B cell (primary cell): ENCODE measurements at regions not wholly inside any gene's neighbourhood (a gene's known extent, or its start where the extent isn't known, plus 50 kb on each side); places are given as distances from the start of the nearest gene placed in this dataset.

Experiments
- ATAC-seq: fragments of 200-7000 bp; cut with Tn5 transposase; one replicate; pipeline ENCODE4 v1.10.0; 2021; ENCODE audit warnings: low read depth, mild to moderate bottlenecking, moderate number of reproducible peaks, moderate library complexity
- CTCF ChIA-PET: fragments of 350-600 bp; sonication (Branson Sonifier 250); formaldehyde crosslinking; loops from one replicate; lab custom pipeline; 2021; ENCODE audit warnings: antibody characterized with exemption, inconsistent platforms; lab: Charles Lee
- POLR2A ChIA-PET: fragments of 350-600 bp; sonication (Branson Sonifier 250); formaldehyde crosslinking; loops from one replicate; lab custom pipeline; 2021; ENCODE audit warnings: antibody characterized with exemption; lab: Charles Lee
- DNase-seq: peaks from one replicate; pipeline ENCODE4 v3.0.0; 2013
- H2AFZ ChIP-seq: 2 replicates; pipeline ENCODE4 v1.6.1; 2012; ENCODE audit warnings: mild to moderate bottlenecking, low read depth, low read length; ENCODE audit not compliant: insufficient read depth, poor library complexity, severe bottlenecking
- H3K27ac ChIP-seq, 2 donors: 1 replicate in 1 of 2; 2 replicates in 1 of 2; pipeline ENCODE4 v1.5.1; 2012 to 2013; ENCODE audit warnings: low read length in 2 of 2, mild to moderate bottlenecking in 2 of 2, moderate library complexity in 1 of 2
- H3K27me3 ChIP-seq, 4 experiments: fragments of 200-600 bp in 1 of 4; sonication (generic) in 1 of 4; replicated peaks in 1 of 4; 1 replicate in 2 of 4; 2 replicates in 2 of 4; pipeline versions ENCODE4 v1.6.1 to v1.7.0; 2013 to 2016; ENCODE audit warnings: low read length in 3 of 4, mild to moderate bottlenecking in 2 of 4, mixed read lengths in 1 of 4, moderate library complexity in 1 of 4; ENCODE audit not compliant: insufficient read depth in 4 of 4, control insufficient read depth in 3 of 4; ENCODE audit errors: control extremely low read depth in 1 of 4
- H3K36me3 ChIP-seq, 2 experiments: replicated peaks in 1 of 2; 1 replicate in 1 of 2; 2 replicates in 1 of 2; pipeline versions ENCODE4 v1.6.1 to v1.7.1; 2013; ENCODE audit warnings: low read length in 1 of 2; ENCODE audit not compliant: insufficient read depth in 2 of 2, control insufficient read depth in 1 of 2; ENCODE audit errors: control extremely low read depth in 1 of 2, extremely low read depth in 1 of 2
- H3K4me1 ChIP-seq, 2 donors: fragments of 200-600 bp in 1 of 2; sonication (generic) in 1 of 2; 1 replicate in 1 of 2; 2 replicates in 1 of 2; pipeline versions ENCODE4 v1.5.1 to v1.6.1; 2013 to 2017; ENCODE audit warnings: low read length in 2 of 2; ENCODE audit not compliant: control insufficient read depth in 2 of 2, insufficient read depth in 2 of 2
- H3K4me2 ChIP-seq: replicated peaks from 2 replicates; pipeline ENCODE3; 2012; ENCODE audit warnings: mild to moderate bottlenecking, low read depth, low read length; ENCODE audit not compliant: poor library complexity, severe bottlenecking
- H3K4me3 ChIP-seq, 5 experiments: fragments of 200-600 bp in 1 of 5; sonication (generic) in 1 of 5; 1 replicate in 3 of 5; 2 replicates in 2 of 5; pipeline versions ENCODE4 v1.5.1 to v1.7.0; 2011 to 2016; ENCODE audit warnings: low read length in 4 of 5, mild to moderate bottlenecking in 4 of 5, low read depth in 2 of 5, control low read depth in 1 of 5, moderate library complexity in 1 of 5; ENCODE audit not compliant: insufficient read depth in 1 of 5; ENCODE audit errors: control extremely low read depth in 1 of 5, extremely low read depth in 1 of 5
- H3K79me2 ChIP-seq: fragments of 200-600 bp; sonication (generic); one replicate; pipeline ENCODE4 v1.6.0; 2016; ENCODE audit warnings: low read length; ENCODE audit not compliant: control insufficient read depth, insufficient read depth
- H3K9ac ChIP-seq: fragments of 200-600 bp; sonication (generic); 2 replicates; pipeline ENCODE4 v1.6.1; 2017; ENCODE audit warnings: mild to moderate bottlenecking, low read length, moderate library complexity
- H3K9me3 ChIP-seq, 3 donors: one replicate each; pipeline versions ENCODE4 v1.6.1 to v1.7.1; 2013; ENCODE audit warnings: low read length in 2 of 3; ENCODE audit not compliant: control insufficient read depth in 2 of 3, insufficient read depth in 1 of 3; ENCODE audit errors: control extremely low read depth in 1 of 3
- H4K20me1 ChIP-seq: 2 replicates; pipeline ENCODE4 v1.6.0; 2012; ENCODE audit warnings: mild to moderate bottlenecking, low read length; ENCODE audit not compliant: insufficient read depth, control insufficient read depth, poor library complexity, severe bottlenecking
- H3K27ac Mint-ChIP-seq: one replicate; pipeline ENCODE4 v1.8.0; 2021; ENCODE audit warnings: mixed read lengths
- H3K27me3 Mint-ChIP-seq: one replicate; pipeline ENCODE4 v1.8.0; 2021; ENCODE audit warnings: mixed read lengths
- H3K4me1 Mint-ChIP-seq: one replicate; pipeline ENCODE4 v1.8.0; 2021; ENCODE audit warnings: mixed read lengths
- H3K4me3 Mint-ChIP-seq: one replicate; pipeline ENCODE4 v1.8.0; 2021; ENCODE audit warnings: mixed read lengths
- H3K9me3 Mint-ChIP-seq: one replicate; pipeline ENCODE4 v1.8.0; 2022; ENCODE audit warnings: mixed read lengths; ENCODE audit not compliant: insufficient read depth
- EZH2 ChIP-seq: IDR thresholded peaks from 2 replicates; pipeline ENCODE4 v1.6.1; 2012; ENCODE audit warnings: borderline replicate concordance, low read depth, mild to moderate bottlenecking, moderate library complexity, low read length; ENCODE audit not compliant: insufficient read depth, poor library complexity, severe bottlenecking
- WGBS: methylation state at CpG from one replicate; pipeline ENCODE4 v1.1.5; 2013; ENCODE audit warnings: missing lambda C conversion rate; ENCODE audit not compliant: insufficient coverage; 5-methylcytosine and 5-hydroxymethylcytosine counted together
- intact Hi-C: fragments of 100-400 bp; cut with micrococcal nuclease; formaldehyde crosslinking; loops from one replicate; pipeline ENCODE4 v1.10.0; 2022
- TF ChIP-seq, protein P1 (sequence below): fragments of 200-600 bp; IDR thresholded peaks from one replicate; pipeline ENCODE4 v1.8.0; 2022; ENCODE audit warnings: antibody characterized with exemption, mild to moderate bottlenecking

GRCh38 chr5:2005101-2006041 is 122.6 kb upstream of the IRX4 start:
- H3K4me3 Mint-ChIP-seq, result no peak overlapping the region
- H3K9me3 Mint-ChIP-seq, result no peaks in the 10 kb centered on the region
- Histone ChIP-seq H3K4me2 (no peak overlapping the region), H3K79me2 (no peaks in the 10 kb centered on the region), H3K36me3 (no peaks in the 10 kb centered on the region), H3K4me1 (no peaks in the 10 kb centered on the region), H3K27me3 (no peaks in the 10 kb centered on the region), H2AFZ (no peak overlapping the region), H3K27ac (no peak overlapping the region), H3K4me3 (no peak overlapping the region), H4K20me1 (no peaks in the 10 kb centered on the region), H3K9ac (no peak overlapping the region), H3K9me3 (peaks cover 0 to 23% (median 0%) of the 10 kb centered on the region in 3 donors)
- no peaks in the 10 kb centered on the region for H3K4me1 Mint-ChIP-seq
- WGBS, result 85% methylated on average over 35 of the region's 35 CpGs
- no peak for DNase-seq
- TF ChIP-seq, protein P1, sequence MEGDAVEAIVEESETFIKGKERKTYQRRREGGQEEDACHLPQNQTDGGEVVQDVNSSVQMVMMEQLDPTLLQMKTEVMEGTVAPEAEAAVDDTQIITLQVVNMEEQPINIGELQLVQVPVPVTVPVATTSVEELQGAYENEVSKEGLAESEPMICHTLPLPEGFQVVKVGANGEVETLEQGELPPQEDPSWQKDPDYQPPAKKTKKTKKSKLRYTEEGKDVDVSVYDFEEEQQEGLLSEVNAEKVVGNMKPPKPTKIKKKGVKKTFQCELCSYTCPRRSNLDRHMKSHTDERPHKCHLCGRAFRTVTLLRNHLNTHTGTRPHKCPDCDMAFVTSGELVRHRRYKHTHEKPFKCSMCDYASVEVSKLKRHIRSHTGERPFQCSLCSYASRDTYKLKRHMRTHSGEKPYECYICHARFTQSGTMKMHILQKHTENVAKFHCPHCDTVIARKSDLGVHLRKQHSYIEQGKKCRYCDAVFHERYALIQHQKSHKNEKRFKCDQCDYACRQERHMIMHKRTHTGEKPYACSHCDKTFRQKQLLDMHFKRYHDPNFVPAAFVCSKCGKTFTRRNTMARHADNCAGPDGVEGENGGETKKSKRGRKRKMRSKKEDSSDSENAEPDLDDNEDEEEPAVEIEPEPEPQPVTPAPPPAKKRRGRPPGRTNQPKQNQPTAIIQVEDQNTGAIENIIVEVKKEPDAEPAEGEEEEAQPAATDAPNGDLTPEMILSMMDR, result no peak
- no peak for TF ChIP-seq EZH2
- H3K27me3 Mint-ChIP-seq, result peaks cover 4% of the 10 kb centered on the region
- ChIA-PET CTCF (no interaction called here), POLR2A (no interaction called here)
- intact Hi-C loops, result no loop called here
- H3K27ac Mint-ChIP-seq, result no peak overlapping the region
- no peak for ATAC-seq

GRCh38 chr5:2003690-2004365 is 121.1 kb upstream of the IRX4 start:
- no peak overlapping the region for H3K4me2 ChIP-seq
- intact Hi-C loops, result no loop called here
- no peak overlapping the region for H2AFZ ChIP-seq
- no peak overlapping the region for H3K27ac ChIP-seq
- Mint-ChIP-seq H3K4me1 (no peaks in the 10 kb centered on the region), H3K27me3 (peaks cover 9% of the 10 kb centered on the region), H3K9me3 (no peaks in the 10 kb centered on the region), H3K27ac (no peak overlapping the region), H3K4me3 (no peak overlapping the region)
- POLR2A ChIA-PET, result no interaction called here
- TF ChIP-seq, protein P1, result no peak
- no peak for TF ChIP-seq EZH2
- DNase-seq (no peak), ATAC-seq (no peak)
- no peak overlapping the region for H3K9ac ChIP-seq
- no peaks in the 10 kb centered on the region for H3K27me3 ChIP-seq
- H3K9me3 ChIP-seq, result peaks cover 0 to 23% (median 0%) of the 10 kb centered on the region in 3 donors
- WGBS, result 84% methylated on average over 20 of the region's 20 CpGs
- no peaks in the 10 kb centered on the region for H3K4me1 ChIP-seq
- H3K79me2 ChIP-seq, result no peaks in the 10 kb centered on the region
- CTCF ChIA-PET, result no interaction called here
- H3K36me3 ChIP-seq, result no peaks in the 10 kb centered on the region
- no peak overlapping the region for H3K4me3 ChIP-seq
- H4K20me1 ChIP-seq, result no peaks in the 10 kb centered on the region
